ENCODE measurements at regions not wholly inside any gene's neighbourhood (a gene's known extent, or its start where the extent isn't known, plus 50 kb on each side); places are given as distances from the start of the nearest gene placed in this dataset.

- Histone ChIP-seq H3K4me1 (no peaks in the 10 kb centered on the region), H3K27ac (no peak overlapping the region), H3K4me3 (no peak overlapping the region), H3K9me3 (peaks cover 0 to 5% of the 10 kb centered on the region in 2 donors), H3K27me3 (no peaks in the 10 kb centered on the region), H3K36me3 (no peaks in the 10 kb centered on the region)
- TF ChIP-seq CTCF (IDR thresholded peaks at IDR 0.05), result no peak
- intact Hi-C loops (cut with DNase I), result no loop called here
- ATAC-seq (no peak), DNase-seq (no peak)
Observed at GRCh38 chr9:32728181-32728580, 55.2 kb upstream of the TMEM215 start.
